ENCODE measurements at regions not wholly inside any gene's neighbourhood (a gene's known extent, or its start where the extent isn't known, plus 50 kb on each side); places are given as distances from the start of the nearest gene placed in this dataset.

GRCh38 chr18:22549260-22549937 is 131.7 kb upstream of the CTAGE1 start:
- Histone ChIP-seq H3K27ac (peak overlapping the region; percentile 71), H3K9me3 (ENCODE audit: low read depth) (no peaks in the 10 kb centered on the region), H3K4me1 (ENCODE audit: low read depth) (peaks cover 30% of the 10 kb centered on the region), H3K27me3 (no peaks in the 10 kb centered on the region), H3K36me3 (no peaks in the 10 kb centered on the region), H3K4me3 (no peak overlapping the region)
- DNase-seq (ENCODE audit: low read depth in 1 of 2, low spot score in 1 of 2), result no peak
- no peak for TF ChIP-seq CTCF (IDR thresholded peaks at IDR 0.05; ENCODE audit: low read depth, low read length)

GRCh38 chr18:22550366-22550765 is 132.7 kb upstream of the CTAGE1 start:
- H3K27ac ChIP-seq, result no peak overlapping the region
- DNase-seq (ENCODE audit: low read depth in 1 of 2, low spot score in 1 of 2), result no peak
- peaks cover 30% of the 10 kb centered on the region for H3K4me1 ChIP-seq (ENCODE audit: low read depth)
- H3K27me3 ChIP-seq, result no peaks in the 10 kb centered on the region
- H3K36me3 ChIP-seq, result no peaks in the 10 kb centered on the region
- no peak for TF ChIP-seq CTCF (IDR thresholded peaks at IDR 0.05; ENCODE audit: low read depth, low read length)
- H3K4me3 ChIP-seq, result no peak overlapping the region
- H3K9me3 ChIP-seq (ENCODE audit: low read depth), result no peaks in the 10 kb centered on the region

GRCh38 chr18:22550861-22551260 is 133.1 kb upstream of the CTAGE1 start:
- Histone ChIP-seq H3K4me1 (ENCODE audit: low read depth) (peaks cover 30% of the 10 kb centered on the region), H3K27ac (no peak overlapping the region), H3K36me3 (no peaks in the 10 kb centered on the region), H3K4me3 (no peak overlapping the region), H3K9me3 (ENCODE audit: low read depth) (no peaks in the 10 kb centered on the region), H3K27me3 (no peaks in the 10 kb centered on the region)
- DNase-seq (ENCODE audit: low read depth in 1 of 2, low spot score in 1 of 2), result no peak
- TF ChIP-seq CTCF (IDR thresholded peaks at IDR 0.05; ENCODE audit: low read depth, low read length), result no peak

GRCh38 chr18:22551536-22552151 is 133.9 kb upstream of the CTAGE1 start:
- Histone ChIP-seq H3K36me3 (no peaks in the 10 kb centered on the region), H3K27ac (no peak overlapping the region)

GRCh38 chr18:22552254-22552653 is 134.5 kb upstream of the CTAGE1 start:
- Histone ChIP-seq H3K27me3 (no peaks in the 10 kb centered on the region), H3K27ac (no peak overlapping the region), H3K9me3 (ENCODE audit: low read depth) (no peaks in the 10 kb centered on the region), H3K4me1 (ENCODE audit: low read depth) (peaks cover 23% of the 10 kb centered on the region), H3K36me3 (no peaks in the 10 kb centered on the region), H3K4me3 (no peak overlapping the region)
- no peak for TF ChIP-seq CTCF (IDR thresholded peaks at IDR 0.05; ENCODE audit: low read depth, low read length)
- no peak for DNase-seq (ENCODE audit: low read depth in 1 of 2, low spot score in 1 of 2)

More at GRCh38 chr18:22551536-22552151, 133.9 kb upstream of the CTAGE1 start:
- H3K27me3 ChIP-seq, result no peaks in the 10 kb centered on the region
- H3K4me3 ChIP-seq, result no peak overlapping the region
- peak in 1 of 2 donors; percentile 82 for DNase-seq (ENCODE audit: low read depth in 1 of 2, low spot score in 1 of 2)
- H3K4me1 ChIP-seq (ENCODE audit: low read depth), result peaks cover 29% of the 10 kb centered on the region
- H3K9me3 ChIP-seq (ENCODE audit: low read depth), result no peaks in the 10 kb centered on the region
- no peak for TF ChIP-seq CTCF (IDR thresholded peaks at IDR 0.05; ENCODE audit: low read depth, low read length)
